Uterus (tissue), 3 donors: ENCODE measurements at regions not wholly inside any gene's neighbourhood (a gene's known extent, or its start where the extent isn't known, plus 50 kb on each side); places are given as distances from the start of the nearest gene placed in this dataset.

ENCODE experiments used
- DNase-seq, 2 donors: peaks; one replicate each; pipeline ENCODE4 v3.0.0-alpha.2; 2019 to 2020
- H3K27ac ChIP-seq, 2 donors: fragments of 200-600 bp; sonication (generic); 1 replicate in 1 of 2; 2 replicates in 1 of 2; pipeline ENCODE4 v1.5.1; 2016 to 2018
- H3K27me3 ChIP-seq, 2 donors: fragments of 200-600 bp; sonication (generic); one replicate each; pipeline ENCODE4 v1.5.1; 2018 to 2019; ENCODE audit warnings: control low read depth in 1 of 2
- H3K36me3 ChIP-seq, 2 donors: fragments of 200-600 bp; sonication (generic); one replicate each; pipeline ENCODE4 v1.5.1; 2019; ENCODE audit warnings: control low read depth in 1 of 2
- H3K4me1 ChIP-seq, 2 donors: fragments of 200-600 bp; sonication (generic); one replicate each; pipeline ENCODE4 v1.5.1; 2018 to 2019; ENCODE audit warnings: control low read depth in 1 of 2
- H3K4me3 ChIP-seq, 2 donors: fragments of 200-600 bp; sonication (generic); 1 replicate in 1 of 2; 2 replicates in 1 of 2; pipeline ENCODE4 v1.5.1; 2018 to 2019; ENCODE audit warnings: mild to moderate bottlenecking in 1 of 2
- H3K9me3 ChIP-seq, 2 donors: fragments of 200-600 bp; sonication (generic); one replicate each; pipeline ENCODE4 v1.5.1; 2019; ENCODE audit warnings: control low read depth in 1 of 2
- CTCF ChIP-seq, 4 experiments: fragments of 200-600 bp in 2 of 4; fragments of 450-650 bp in 2 of 4; sonication (generic) in 2 of 4; IDR thresholded peaks; one replicate each; pipeline ENCODE4 v1.5.1; 2016 to 2019; ENCODE audit warnings: antibody characterized with exemption in 4 of 4, mild to moderate bottlenecking in 2 of 4, moderate library complexity in 1 of 4
- POLR2A ChIP-seq, 2 donors: fragments of 450-650 bp; IDR thresholded peaks; one replicate each; pipeline ENCODE4 v1.6.1; 2016; ENCODE audit warnings: antibody characterized with exemption in 2 of 2, mild to moderate bottlenecking in 1 of 2, moderate library complexity in 1 of 2
- intact Hi-C: fragments of 100-400 bp; cut with DNase I; formaldehyde crosslinking; loops from one replicate; pipeline ENCODE4 v1.15.1; 2023; ENCODE audit warnings: low total_unique reads
- donor health status: DM: yes; HTN: yes; CAD: no.

- Histone ChIP-seq H3K4me1 (no peaks in the 10 kb centered on the region), H3K9me3 (no peaks in the 10 kb centered on the region), H3K27me3 (no peaks in the 10 kb centered on the region), H3K27ac (no peak overlapping the region), H3K36me3 (no peaks in the 10 kb centered on the region), H3K4me3 (no peak overlapping the region)
- DNase-seq = no peak
- TF ChIP-seq POLR2A (IDR thresholded peaks at IDR 0.05) (no peak), CTCF (IDR thresholded peaks at IDR 0.05) (no peak)
- intact Hi-C loops = no loop called here
These were observed 160.6 kb upstream of the OSR1 start for GRCh38 chr2:19519045-19519444.

GRCh38 chr2:19507137-19507536 lies 148.7 kb upstream of the OSR1 start:
- Histone ChIP-seq H3K27ac (no peak overlapping the region), H3K4me3 (no peak overlapping the region), H3K4me1 (no peaks in the 10 kb centered on the region), H3K27me3 (no peaks in the 10 kb centered on the region), H3K36me3 (no peaks in the 10 kb centered on the region), H3K9me3 (no peaks in the 10 kb centered on the region)
- intact Hi-C loops = no loop called here
- no peak for TF ChIP-seq CTCF (IDR thresholded peaks at IDR 0.05)
- TF ChIP-seq POLR2A (IDR thresholded peaks at IDR 0.05) = no peak
- DNase-seq = no peak

DNA sequence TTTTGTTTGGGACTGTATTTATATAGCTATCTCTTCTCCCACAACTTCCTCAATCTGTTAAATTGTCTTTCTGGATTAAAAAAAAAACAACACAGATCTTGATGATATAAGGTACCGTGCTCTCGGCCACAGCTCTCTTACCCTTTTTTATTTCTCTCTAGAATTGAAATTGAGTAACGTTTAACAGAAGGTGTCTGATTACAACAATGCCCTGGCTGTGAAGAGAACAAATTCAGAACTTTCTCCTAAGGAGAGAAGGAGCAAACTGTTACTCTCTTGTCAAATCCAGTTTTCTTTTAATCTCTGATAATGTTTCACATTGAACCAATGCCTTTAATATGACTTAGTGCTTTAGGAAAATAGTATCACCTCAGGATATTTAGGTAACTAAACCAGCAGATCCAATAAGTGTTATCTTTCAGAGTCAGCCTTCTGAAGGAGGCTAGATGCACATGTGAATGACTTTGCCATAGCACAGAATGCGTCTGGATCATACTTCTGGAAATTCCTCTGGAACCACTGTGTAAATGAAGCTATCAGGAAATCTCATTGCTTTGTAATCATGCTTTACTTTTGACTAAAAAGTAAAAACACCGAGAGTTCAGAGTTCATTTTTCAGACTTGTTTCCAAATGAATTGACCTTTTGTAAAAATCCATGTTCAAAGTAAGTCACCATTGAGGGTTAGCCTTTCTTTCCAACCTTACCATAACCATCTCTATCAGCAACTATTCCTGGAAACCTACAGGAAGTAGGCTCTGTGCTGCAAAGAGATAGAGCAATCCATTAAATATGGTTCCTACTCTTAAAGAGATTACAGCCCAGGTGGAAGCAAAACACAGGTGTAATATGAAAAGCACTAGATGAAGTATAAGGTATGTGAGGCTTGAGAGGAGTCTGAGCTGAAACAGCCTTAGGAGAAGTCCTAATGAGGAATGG lies 147.0 kb upstream of the OSR1 start:
- Histone ChIP-seq H3K36me3 (no peaks in the 10 kb centered on the region), H3K27ac (no peak overlapping the region), H3K4me1 (no peaks in the 10 kb centered on the region), H3K27me3 (no peaks in the 10 kb centered on the region), H3K4me3 (no peak overlapping the region), H3K9me3 (no peaks in the 10 kb centered on the region)
- TF ChIP-seq POLR2A (IDR thresholded peaks at IDR 0.05) = no peak
- no peak for TF ChIP-seq CTCF (IDR thresholded peaks at IDR 0.05)
- intact Hi-C loops = no loop called here
- DNase-seq = no peak

DNA sequence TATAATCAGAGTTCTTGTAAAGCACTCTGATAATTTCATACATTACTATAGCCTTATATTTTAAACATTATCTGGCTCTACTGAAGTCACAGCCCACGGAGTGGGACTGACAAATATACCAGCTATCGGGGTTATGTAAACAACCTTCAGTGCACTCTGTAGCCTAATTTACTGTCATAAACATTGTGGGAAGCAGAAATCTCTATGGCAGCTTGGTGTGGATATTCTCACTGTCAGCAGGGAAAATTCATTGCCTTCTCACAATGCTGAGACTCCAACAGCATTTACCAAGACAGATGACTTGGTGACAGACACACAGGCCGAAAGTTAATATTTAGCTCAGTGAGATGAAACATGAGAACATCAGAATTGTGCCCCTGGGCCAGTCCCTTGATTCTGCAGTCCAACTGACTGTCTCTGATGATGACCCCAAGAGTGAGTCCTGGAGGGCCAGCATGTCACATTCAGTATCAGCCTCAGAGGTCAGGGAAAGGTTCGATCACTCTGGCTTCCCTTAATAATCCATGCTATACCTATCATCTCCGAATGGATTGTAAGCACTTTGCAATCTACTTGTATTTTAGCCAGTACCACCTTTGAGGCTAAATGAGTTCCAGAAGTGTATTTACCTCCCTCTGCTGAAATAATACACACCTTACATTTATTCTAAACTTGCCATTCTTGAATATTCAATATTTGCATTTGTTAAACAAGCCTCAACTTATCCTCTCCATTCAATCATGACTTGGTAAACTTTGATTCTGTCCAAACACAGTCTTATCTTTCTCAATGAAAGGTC lies 146.2 kb upstream of the OSR1 start:
- Histone ChIP-seq H3K4me1 (no peaks in the 10 kb centered on the region), H3K36me3 (no peaks in the 10 kb centered on the region), H3K9me3 (no peaks in the 10 kb centered on the region), H3K27me3 (no peaks in the 10 kb centered on the region), H3K27ac (no peak overlapping the region), H3K4me3 (no peak overlapping the region)
- no peak for DNase-seq
- intact Hi-C loops = no loop called here
- TF ChIP-seq CTCF (IDR thresholded peaks at IDR 0.05) (no peak), POLR2A (IDR thresholded peaks at IDR 0.05) (no peak)

DNA sequence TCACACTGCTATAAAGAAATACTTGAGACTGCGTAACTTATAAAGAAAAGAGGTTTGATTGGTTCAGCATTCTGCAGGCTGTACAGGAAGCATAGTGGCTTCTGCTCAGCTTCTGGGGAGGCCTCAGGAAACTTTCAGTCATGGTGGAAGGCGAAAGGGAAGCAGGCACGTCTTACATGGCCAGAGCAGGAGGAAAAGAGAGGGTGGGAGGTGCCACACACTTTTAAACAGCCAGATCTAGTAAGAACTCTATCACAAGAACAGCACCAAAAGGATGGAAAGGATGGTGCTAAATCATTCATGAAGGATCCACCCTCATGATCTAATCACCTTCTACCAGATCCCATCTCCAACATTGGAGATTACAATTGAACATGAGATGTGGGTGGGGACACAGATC lies 145.5 kb upstream of the OSR1 start:
- no peak overlapping the region for H3K27ac ChIP-seq
- TF ChIP-seq POLR2A (IDR thresholded peaks at IDR 0.05) (no peak), CTCF (IDR thresholded peaks at IDR 0.05) (no peak)
- intact Hi-C loops = no loop called here
- DNase-seq = no peak
- no peaks in the 10 kb centered on the region for H3K4me1 ChIP-seq
- no peaks in the 10 kb centered on the region for H3K9me3 ChIP-seq
- no peaks in the 10 kb centered on the region for H3K27me3 ChIP-seq
- H3K36me3 ChIP-seq = no peaks in the 10 kb centered on the region
- H3K4me3 ChIP-seq = no peak overlapping the region
